Neural cell (in vitro differentiated cells): ENCODE measurements at regions not wholly inside any gene's neighbourhood (a gene's known extent, or its start where the extent isn't known, plus 50 kb on each side); places are given as distances from the start of the nearest gene placed in this dataset.

Experiments
- EZH2 ChIP-seq: fragments of 200-600, 300-800 bp; shearing (Covaris generic), sonication (generic); IDR thresholded peaks from 2 replicates; pipeline ENCODE4 v1.6.1; 2014; ENCODE audit warnings: antibody characterized with exemption, low read length, borderline replicate concordance, mild to moderate bottlenecking; ENCODE audit not compliant: insufficient read depth, poor library complexity, severe bottlenecking
- POLR2AphosphoS5 ChIP-seq: IDR thresholded peaks from 2 replicates; pipeline ENCODE4 v1.6.1; 2012

GRCh38 chr14:31921721-31922120 is 155.4 kb upstream of the ARHGAP5 start:
- TF ChIP-seq EZH2, result no peak
- no peak for TF ChIP-seq POLR2AphosphoS5
